AG10803 (cell line): ENCODE measurements at regions not wholly inside any gene's neighbourhood (a gene's known extent, or its start where the extent isn't known, plus 50 kb on each side); places are given as distances from the start of the nearest gene placed in this dataset.

Source experiments
- DNase-seq: peaks from one replicate; pipeline ENCODE4 v3.0.0; 2010; ENCODE audit warnings: low read depth
- H3K4me3 ChIP-seq: 2 replicates; pipeline ENCODE4 v1.5.1; 2011; ENCODE audit warnings: mild to moderate bottlenecking, low read length, control low read depth
- TF ChIP-seq, protein P1 (sequence below): conservative IDR thresholded peaks from 2 replicates; pipeline ENCODE4 v1.5.1; 2011; ENCODE audit warnings: mild to moderate bottlenecking, low read length, control low read depth, inconsistent platforms

DNA sequence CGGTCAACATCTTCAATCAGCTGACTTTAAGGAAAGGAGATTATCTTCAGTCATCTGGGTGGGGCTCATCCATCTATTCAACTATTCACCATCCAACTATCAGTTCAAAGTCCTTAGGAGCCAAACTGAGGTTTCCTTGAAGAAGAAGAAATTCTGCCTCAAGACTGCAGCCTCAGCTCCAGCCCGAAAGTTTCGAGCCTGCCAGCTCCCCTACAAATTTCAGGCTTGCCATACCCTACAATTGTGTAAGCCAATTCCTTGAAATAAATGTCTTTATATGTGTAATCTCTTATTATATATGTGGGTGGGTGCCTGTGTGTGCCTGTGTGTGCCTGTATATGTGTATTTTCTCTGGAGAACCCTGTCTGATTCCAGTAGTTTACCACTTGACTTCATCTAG, 447.8 kb downstream of the INHBA start:
- H3K4me3 ChIP-seq = no peak overlapping the region
- no peak for DNase-seq
- TF ChIP-seq, protein P1, sequence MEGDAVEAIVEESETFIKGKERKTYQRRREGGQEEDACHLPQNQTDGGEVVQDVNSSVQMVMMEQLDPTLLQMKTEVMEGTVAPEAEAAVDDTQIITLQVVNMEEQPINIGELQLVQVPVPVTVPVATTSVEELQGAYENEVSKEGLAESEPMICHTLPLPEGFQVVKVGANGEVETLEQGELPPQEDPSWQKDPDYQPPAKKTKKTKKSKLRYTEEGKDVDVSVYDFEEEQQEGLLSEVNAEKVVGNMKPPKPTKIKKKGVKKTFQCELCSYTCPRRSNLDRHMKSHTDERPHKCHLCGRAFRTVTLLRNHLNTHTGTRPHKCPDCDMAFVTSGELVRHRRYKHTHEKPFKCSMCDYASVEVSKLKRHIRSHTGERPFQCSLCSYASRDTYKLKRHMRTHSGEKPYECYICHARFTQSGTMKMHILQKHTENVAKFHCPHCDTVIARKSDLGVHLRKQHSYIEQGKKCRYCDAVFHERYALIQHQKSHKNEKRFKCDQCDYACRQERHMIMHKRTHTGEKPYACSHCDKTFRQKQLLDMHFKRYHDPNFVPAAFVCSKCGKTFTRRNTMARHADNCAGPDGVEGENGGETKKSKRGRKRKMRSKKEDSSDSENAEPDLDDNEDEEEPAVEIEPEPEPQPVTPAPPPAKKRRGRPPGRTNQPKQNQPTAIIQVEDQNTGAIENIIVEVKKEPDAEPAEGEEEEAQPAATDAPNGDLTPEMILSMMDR = no peak

DNA sequence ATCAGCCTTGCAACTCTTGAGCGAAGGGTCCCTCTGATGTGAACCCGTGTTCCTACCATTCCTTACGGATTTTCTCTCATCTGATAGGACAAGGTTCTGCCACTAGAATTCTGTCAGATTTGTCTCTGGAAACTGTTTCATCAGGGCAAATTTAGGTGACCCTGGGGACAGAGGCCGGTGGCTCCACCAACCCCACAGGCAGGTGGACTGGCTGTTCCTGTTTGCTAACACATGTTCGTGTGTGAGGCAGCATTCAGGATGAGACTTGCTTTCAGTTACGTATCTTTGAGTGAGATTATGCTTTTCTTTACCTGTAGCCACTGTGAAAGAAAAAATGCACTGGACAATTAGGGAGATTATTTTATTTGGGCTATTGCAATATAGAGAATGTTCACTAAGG, 449.9 kb downstream of the INHBA start:
- TF ChIP-seq, protein P1 = no peak
- H3K4me3 ChIP-seq = no peak overlapping the region
- no peak for DNase-seq

DNA sequence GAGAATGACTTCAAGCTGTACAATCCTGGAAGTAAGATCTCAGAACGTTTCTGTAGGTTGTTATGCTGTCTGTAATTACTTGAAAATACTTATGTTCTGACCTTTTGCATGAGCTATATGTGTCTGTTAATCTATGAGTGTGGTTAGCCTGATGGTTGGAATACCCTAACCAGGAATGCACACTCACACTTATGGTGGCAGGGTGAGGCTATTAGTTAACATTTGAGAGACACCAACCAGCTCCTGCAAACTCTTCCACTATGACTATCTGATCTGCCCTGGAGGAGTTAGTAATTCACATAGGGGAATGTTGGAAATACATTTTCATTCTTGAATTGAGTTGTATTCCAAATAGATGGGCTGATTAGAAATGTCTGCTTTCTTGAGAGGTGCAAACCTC, 450.3 kb downstream of the INHBA start:
- H3K4me3 ChIP-seq = no peak overlapping the region
- TF ChIP-seq, protein P1 = no peak
- no peak for DNase-seq

DNA sequence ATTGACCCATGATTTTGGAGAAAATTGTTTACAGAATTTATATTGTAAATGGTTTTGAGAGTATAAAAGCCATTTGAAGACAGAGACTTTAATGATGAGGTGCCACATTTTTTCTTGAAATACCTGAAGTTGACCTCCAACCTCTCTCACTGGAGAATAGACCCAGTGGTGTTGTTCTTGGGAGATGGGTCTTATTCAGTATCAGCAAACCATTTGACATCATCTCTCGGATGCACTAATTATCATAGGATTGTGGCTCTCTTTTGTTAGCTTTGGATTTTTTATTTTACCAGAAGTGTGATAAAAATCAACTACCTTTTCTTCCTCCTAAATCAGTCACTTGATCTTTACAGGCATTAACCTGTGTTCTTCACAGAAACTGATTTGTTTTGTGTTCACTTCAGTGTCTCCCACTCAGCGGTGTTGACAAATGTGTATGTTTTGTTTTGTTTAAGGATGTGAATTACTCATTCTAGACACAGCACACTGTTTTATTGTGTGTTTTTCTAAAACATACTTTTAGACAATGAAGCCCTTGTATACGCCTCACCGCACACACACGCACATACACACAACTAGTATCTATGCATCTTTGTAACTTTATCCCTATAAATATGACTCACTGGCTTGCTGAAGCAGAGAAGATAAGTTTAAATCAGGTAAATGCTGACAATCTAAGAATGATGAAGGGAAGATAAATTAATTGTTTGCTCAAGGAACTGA, 455.6 kb downstream of the INHBA start:
- H3K4me3 ChIP-seq = no peak overlapping the region
- TF ChIP-seq, protein P1 = no peak
- DNase-seq = no peak

DNA sequence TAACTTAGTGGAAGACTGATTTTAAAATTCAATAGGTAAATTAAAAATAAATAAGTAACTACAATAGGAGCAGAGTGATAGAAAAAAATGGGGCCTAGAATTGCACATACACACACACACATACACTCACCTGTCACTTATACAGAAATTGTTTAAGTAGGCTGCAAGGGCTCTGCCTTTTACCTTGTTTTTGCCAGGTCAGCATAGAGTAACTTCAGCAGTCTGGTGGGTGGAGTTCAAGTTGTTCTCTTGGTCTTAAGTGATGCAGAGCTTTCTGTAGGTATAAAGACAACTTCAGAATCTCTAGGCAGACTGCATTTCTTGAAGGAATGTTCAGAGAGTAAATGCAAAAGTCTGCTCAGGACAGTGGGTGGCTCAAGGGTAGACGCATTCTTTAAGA, 457.0 kb downstream of the INHBA start:
- DNase-seq = no peak
- H3K4me3 ChIP-seq = no peak overlapping the region
- TF ChIP-seq, protein P1 = no peak

DNA sequence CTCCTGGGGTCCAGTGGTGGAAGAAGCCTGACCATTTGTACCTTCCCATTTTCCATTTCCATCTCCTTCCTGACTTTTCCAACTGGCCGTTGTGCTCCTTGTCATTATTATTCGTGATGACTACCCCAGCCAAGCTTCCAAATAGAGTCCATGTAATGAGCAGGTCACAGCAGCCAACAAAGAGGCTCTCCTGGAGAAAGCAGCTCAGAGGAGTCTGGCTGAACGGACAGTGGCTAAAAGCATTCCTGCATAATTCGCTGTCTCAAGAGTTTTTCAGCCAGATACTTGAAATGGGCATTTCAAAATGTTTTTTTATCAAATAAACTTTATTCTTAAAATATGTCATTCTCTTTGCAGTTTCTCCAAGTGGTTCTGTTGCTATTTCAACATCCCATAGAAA, 458.6 kb downstream of the INHBA start:
- H3K4me3 ChIP-seq = no peak overlapping the region
- peak; percentile 9 for DNase-seq
- TF ChIP-seq, protein P1 = no peak

DNA sequence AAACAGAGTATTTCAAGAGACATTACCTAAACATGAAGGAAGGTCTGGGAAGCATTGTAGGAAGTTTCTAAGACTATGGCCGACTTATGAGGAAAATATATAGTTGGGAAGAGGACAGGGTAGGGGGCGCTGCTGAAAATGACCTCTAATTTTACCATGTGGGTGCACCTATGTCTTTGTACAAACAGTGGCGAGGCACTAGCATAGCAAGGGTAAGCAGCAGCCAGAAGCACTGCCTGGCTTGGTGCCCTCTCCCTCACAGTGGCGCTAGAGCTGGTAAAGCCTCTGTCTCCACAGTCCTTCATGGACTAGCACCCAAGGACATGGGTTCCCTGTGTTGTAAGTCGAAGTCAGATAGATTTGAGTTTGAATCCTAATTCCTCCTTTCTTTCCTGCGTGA, 461.2 kb downstream of the INHBA start:
- no peak for DNase-seq
- TF ChIP-seq, protein P1 = no peak
- H3K4me3 ChIP-seq = no peak overlapping the region
